Right lung (tissue), 2 donors: ENCODE measurements at regions not wholly inside any gene's neighbourhood (a gene's known extent, or its start where the extent isn't known, plus 50 kb on each side); places are given as distances from the start of the nearest gene placed in this dataset.
"Not testable (repeated sequence)": the region's sequence is repeated elsewhere in the genome, so short reads cannot be mapped to it uniquely, and the experiment has no call there.

Experiments used
- DNase-seq, 2 donors: peaks; one replicate each; pipeline ENCODE4 v3.0.0-alpha.2; 2013

- DNase-seq = no peak
Observed at GRCh38 chr4:125750399-125750798, 435.6 kb downstream of the FAT4 start.

GRCh38 chr4:125750828-125751466 is 436.2 kb downstream of the FAT4 start:
- peak in 1 of 2 donors; percentile 48 for DNase-seq

- DNase-seq = no peak
Observed at GRCh38 chr4:125758438-125758837, 443.7 kb downstream of the FAT4 start.

- no peak for DNase-seq
Observed at GRCh38 chr4:125760201-125760819, 445.6 kb downstream of the FAT4 start.

- DNase-seq = no peak
Observed at GRCh38 chr4:125760956-125761355, 446.2 kb downstream of the FAT4 start.

- no peak for DNase-seq
Observed at GRCh38 chr4:125762537-125762936, 447.8 kb downstream of the FAT4 start.

- DNase-seq = no peak
Observed at GRCh38 chr4:125765941-125766340, 451.2 kb downstream of the FAT4 start.

- DNase-seq = no peak
Observed at GRCh38 chr4:125770814-125771398, 456.2 kb downstream of the FAT4 start.

GRCh38 chr4:125772680-125773079 is 457.9 kb downstream of the FAT4 start:
- DNase-seq = no peak

GRCh38 chr4:125773502-125773901 is 458.7 kb downstream of the FAT4 start:
- DNase-seq = no peak

- no peak for DNase-seq
Observed at GRCh38 chr4:125773931-125774330, 459.2 kb downstream of the FAT4 start.

GRCh38 chr4:125776146-125776545 is 461.4 kb downstream of the FAT4 start:
- no peak for DNase-seq

GRCh38 chr4:125780164-125780563 is 465.4 kb downstream of the FAT4 start:
- DNase-seq = no peak

- DNase-seq = no peak
Observed at GRCh38 chr4:125780747-125781146, 466.0 kb downstream of the FAT4 start.

- peak; percentile 44 to 46 for DNase-seq
Observed at GRCh38 chr4:125781651-125782050, 466.9 kb downstream of the FAT4 start.

GRCh38 chr4:125784741-125785140 is 470.0 kb downstream of the FAT4 start:
- no peak for DNase-seq

- no peak for DNase-seq
Observed at GRCh38 chr4:125787707-125788106, 473.0 kb downstream of the FAT4 start.

- DNase-seq = no peak
Observed at GRCh38 chr4:125789023-125789422, 474.3 kb downstream of the FAT4 start.

GRCh38 chr4:125791896-125792295 is 477.1 kb downstream of the FAT4 start:
- no peak for DNase-seq

- no peak for DNase-seq
Observed at GRCh38 chr4:125794989-125795388, 480.2 kb downstream of the FAT4 start.

GRCh38 chr4:125796138-125796537 is 481.4 kb downstream of the FAT4 start:
- no peak for DNase-seq

GRCh38 chr4:125797621-125798020 is 482.9 kb downstream of the FAT4 start:
- not testable (repeated sequence) for DNase-seq

GRCh38 chr4:125801373-125801772 is 486.6 kb downstream of the FAT4 start:
- DNase-seq = no peak

GRCh38 chr4:125801924-125802323 is 487.2 kb downstream of the FAT4 start:
- DNase-seq = no peak
